ENCODE measurements at regions not wholly inside any gene's neighbourhood (a gene's known extent, or its start where the extent isn't known, plus 50 kb on each side); places are given as distances from the start of the nearest gene placed in this dataset.
A peak's percentile ranks its signal among the peaks of the same experiment; 100 is the strongest.

DNA sequence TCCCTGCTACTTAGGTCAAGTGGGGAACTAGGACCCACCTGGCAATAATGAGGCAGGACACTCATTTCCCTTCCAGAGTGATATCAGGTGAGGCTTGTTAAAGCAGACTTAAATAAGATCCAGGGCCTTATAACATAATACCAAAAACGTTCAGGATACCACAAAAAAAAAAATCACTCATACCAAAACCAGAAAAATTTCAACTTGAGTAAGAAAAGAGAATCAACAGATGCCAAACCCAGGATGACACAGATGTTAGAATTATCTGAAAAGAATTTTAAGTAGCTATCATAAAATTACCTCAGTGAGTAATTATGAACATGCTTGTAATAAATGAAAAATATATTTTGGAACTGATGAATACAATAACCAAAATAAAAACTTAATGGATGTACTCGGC lies 255.6 kb upstream of the OSR1 start:
- Histone ChIP-seq H4K20me1 (ENCODE audit: low read length) (no peaks in the 10 kb centered on the region), H3K9me3 (ENCODE audit: low read length) (peaks cover 12% of the 10 kb centered on the region; the same call in 1 of the 2 replicates), H2AFZ (ENCODE audit: low read length) (no peak overlapping the region), H3K9ac (ENCODE audit: low read length) (no peak overlapping the region), H3K4me2 (ENCODE audit: low read length) (no peak overlapping the region), H3K4me1 (ENCODE audit: insufficient read depth, low read length) (peaks cover 26% of the 10 kb centered on the region), H3K9me2 (replicated peaks; ENCODE audit: low read length) (no peaks in the 10 kb centered on the region), H3K27ac (ENCODE audit: low read length) (no peak overlapping the region), H3F3A (ENCODE audit: low read length, unreplicated experiment) (peaks cover 3% of the 10 kb centered on the region), H3K4me3 (ENCODE audit: low read length) (no peak overlapping the region), H3K36me3 (ENCODE audit: low read depth, low read length) (peaks cover 10% of the 10 kb centered on the region; the same call in 1 of the 2 replicates), H3K27me3 (ENCODE audit: low read length) (no peaks in the 10 kb centered on the region), H3K79me2 (ENCODE audit: low read length) (no peaks in the 10 kb centered on the region)
- no peak for ATAC-seq
- ChIA-PET POLR2A (ENCODE audit: unreplicated experiment) (no interaction called here), CTCF (no interaction called here)
- TF ChIP-seq EZH2 (IDR thresholded peaks at IDR 0.05; ENCODE audit: low read length, unreplicated experiment) (no peak), EZH2phosphoT487 (IDR thresholded peaks at IDR 0.05; ENCODE audit: borderline replicate concordance, low read length) (no peak)
- TF ChIP-seq, protein P1, sequence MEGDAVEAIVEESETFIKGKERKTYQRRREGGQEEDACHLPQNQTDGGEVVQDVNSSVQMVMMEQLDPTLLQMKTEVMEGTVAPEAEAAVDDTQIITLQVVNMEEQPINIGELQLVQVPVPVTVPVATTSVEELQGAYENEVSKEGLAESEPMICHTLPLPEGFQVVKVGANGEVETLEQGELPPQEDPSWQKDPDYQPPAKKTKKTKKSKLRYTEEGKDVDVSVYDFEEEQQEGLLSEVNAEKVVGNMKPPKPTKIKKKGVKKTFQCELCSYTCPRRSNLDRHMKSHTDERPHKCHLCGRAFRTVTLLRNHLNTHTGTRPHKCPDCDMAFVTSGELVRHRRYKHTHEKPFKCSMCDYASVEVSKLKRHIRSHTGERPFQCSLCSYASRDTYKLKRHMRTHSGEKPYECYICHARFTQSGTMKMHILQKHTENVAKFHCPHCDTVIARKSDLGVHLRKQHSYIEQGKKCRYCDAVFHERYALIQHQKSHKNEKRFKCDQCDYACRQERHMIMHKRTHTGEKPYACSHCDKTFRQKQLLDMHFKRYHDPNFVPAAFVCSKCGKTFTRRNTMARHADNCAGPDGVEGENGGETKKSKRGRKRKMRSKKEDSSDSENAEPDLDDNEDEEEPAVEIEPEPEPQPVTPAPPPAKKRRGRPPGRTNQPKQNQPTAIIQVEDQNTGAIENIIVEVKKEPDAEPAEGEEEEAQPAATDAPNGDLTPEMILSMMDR (conservative IDR thresholded peaks at IDR 0.05; ENCODE audit: low read depth, low read length), result no peak
- no TSS peak for BruUV-seq (replicated peaks)
- DNase-seq, result peak; percentile 16
- intact Hi-C loops (cut with micrococcal nuclease), result no loop called here

DNA sequence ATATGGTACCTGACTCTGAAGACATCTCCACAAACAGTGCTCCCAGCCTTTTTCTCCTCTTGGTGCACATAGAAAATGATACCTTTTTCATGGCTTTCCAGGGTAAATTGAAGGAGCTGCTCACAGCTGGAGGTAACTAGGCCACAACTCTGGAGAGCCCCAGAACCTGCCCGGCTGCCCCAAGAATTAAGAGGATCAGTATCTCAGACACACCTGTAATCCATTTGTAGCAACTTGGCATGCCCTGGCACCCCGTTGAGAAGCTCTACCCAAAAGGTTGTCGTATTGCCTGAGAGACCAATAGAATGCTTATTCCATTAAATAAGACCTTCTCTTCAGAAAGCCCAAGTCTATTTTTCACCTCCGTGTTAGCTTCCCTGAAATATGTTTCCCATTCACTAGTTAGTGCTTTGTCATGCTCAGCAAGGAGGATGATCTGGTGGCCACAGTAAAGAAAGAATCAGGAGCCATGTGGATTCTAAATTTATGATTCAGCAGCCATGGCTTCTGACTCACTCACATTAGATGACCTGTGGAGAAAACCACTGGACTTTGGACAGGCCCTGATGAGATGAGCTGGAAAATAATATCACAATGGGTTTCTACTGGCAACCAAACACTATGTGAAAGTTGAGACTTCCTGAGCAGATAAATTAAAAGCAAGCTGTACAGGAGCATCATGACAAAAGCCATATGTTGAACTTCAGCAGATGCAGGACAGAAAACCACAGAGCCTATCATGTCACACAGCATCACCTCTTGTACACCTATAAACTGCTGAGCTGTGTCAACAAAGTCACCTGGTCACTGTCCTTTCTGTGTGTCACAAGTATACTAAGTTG lies 253.3 kb upstream of the OSR1 start:
- Histone ChIP-seq H3K27ac (ENCODE audit: low read length) (peak overlapping the region; percentile 93), H3K9me2 (replicated peaks; ENCODE audit: low read length) (no peaks in the 10 kb centered on the region), H3K9ac (ENCODE audit: low read length) (peak overlapping the region; percentile 67), H3F3A (ENCODE audit: low read length, unreplicated experiment) (peaks cover 3% of the 10 kb centered on the region), H2AFZ (ENCODE audit: low read length) (peak overlapping the region; percentile 64), H3K4me1 (ENCODE audit: insufficient read depth, low read length) (peaks cover 32% of the 10 kb centered on the region), H3K9me3 (ENCODE audit: low read length) (peaks cover 12% of the 10 kb centered on the region; the same call in 1 of the 2 replicates), H3K4me2 (ENCODE audit: low read length) (peak overlapping the region; percentile 25), H3K36me3 (ENCODE audit: low read depth, low read length) (peaks cover 10% of the 10 kb centered on the region; the same call in 1 of the 2 replicates), H3K79me2 (ENCODE audit: low read length) (no peaks in the 10 kb centered on the region), H3K27me3 (ENCODE audit: low read length) (no peaks in the 10 kb centered on the region), H4K20me1 (ENCODE audit: low read length) (no peaks in the 10 kb centered on the region), H3K4me3 (ENCODE audit: low read length) (no peak overlapping the region)
- ChIA-PET POLR2A (ENCODE audit: unreplicated experiment) (interaction anchor here (0.5 to 0.7 kb wide), 4 partner anchors 26 to 300 kb away, joined by 3 to 26 read pairs (median 5); no protein-coding TSS in a partner anchor), CTCF (interaction anchor here (0.5 to 0.9 kb wide), 4 partner anchors 26 to 133 kb away, joined by 3 to 8 read pairs (median 3); no protein-coding TSS in a partner anchor)
- ATAC-seq, result peak; percentile 88
- no TSS peak for BruUV-seq (replicated peaks)
- DNase-seq, result peak; percentile 96
- intact Hi-C loops (cut with micrococcal nuclease), result loop anchor here (1.0 to 2.0 kb wide), 2 partner anchors 73 to 252 kb away; no protein-coding TSS in a partner anchor
- TF ChIP-seq EZH2 (IDR thresholded peaks at IDR 0.05; ENCODE audit: low read length, unreplicated experiment) (no peak), EZH2phosphoT487 (IDR thresholded peaks at IDR 0.05; ENCODE audit: borderline replicate concordance, low read length) (no peak)
- TF ChIP-seq, protein P1 (conservative IDR thresholded peaks at IDR 0.05; ENCODE audit: low read depth, low read length), result no peak

DNA sequence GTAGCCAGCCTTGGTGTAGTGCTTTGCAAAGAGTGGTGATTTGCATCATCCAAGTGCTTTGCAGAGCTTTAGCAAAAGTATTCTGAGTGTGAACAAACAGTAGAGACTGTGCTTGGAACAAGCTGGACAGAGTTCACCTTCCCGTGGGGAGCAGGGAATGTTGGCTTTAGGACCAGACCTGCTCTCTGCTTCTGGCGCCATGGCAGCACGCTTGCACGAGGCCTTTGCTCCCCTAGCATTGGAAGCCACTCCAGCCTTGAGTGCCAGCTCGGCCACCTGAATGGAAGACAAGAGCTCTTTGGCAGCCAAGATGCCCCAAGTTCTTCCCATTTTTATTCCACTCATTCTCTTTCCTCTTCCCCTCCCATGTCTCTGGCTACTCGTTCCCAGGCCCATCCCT lies 250.8 kb upstream of the OSR1 start:
- intact Hi-C loops (cut with micrococcal nuclease), result no loop called here
- Histone ChIP-seq H3K79me2 (ENCODE audit: low read length) (no peaks in the 10 kb centered on the region), H3K9me2 (replicated peaks; ENCODE audit: low read length) (no peaks in the 10 kb centered on the region), H3K4me2 (ENCODE audit: low read length) (no peak overlapping the region), H3K9ac (ENCODE audit: low read length) (no peak overlapping the region), H3K27ac (ENCODE audit: low read length) (no peak overlapping the region), H3F3A (ENCODE audit: low read length, unreplicated experiment) (peaks cover 3% of the 10 kb centered on the region), H3K4me3 (ENCODE audit: low read length) (no peak overlapping the region), H3K9me3 (ENCODE audit: low read length) (peaks cover 2% of the 10 kb centered on the region; the same call in 1 of the 2 replicates), H3K4me1 (ENCODE audit: insufficient read depth, low read length) (peaks cover 32% of the 10 kb centered on the region), H4K20me1 (ENCODE audit: low read length) (no peaks in the 10 kb centered on the region), H3K27me3 (ENCODE audit: low read length) (no peaks in the 10 kb centered on the region), H2AFZ (ENCODE audit: low read length) (no peak overlapping the region), H3K36me3 (ENCODE audit: low read depth, low read length) (peaks cover 3% of the 10 kb centered on the region; the same call in 1 of the 2 replicates)
- no peak for DNase-seq
- POLR2A ChIA-PET (ENCODE audit: unreplicated experiment), result no interaction called here
- ATAC-seq, result no peak
- CTCF ChIA-PET, result no interaction called here
- no peak for TF ChIP-seq EZH2 (IDR thresholded peaks at IDR 0.05; ENCODE audit: low read length, unreplicated experiment)
- TF ChIP-seq, protein P1 (conservative IDR thresholded peaks at IDR 0.05; ENCODE audit: low read depth, low read length), result no peak
- TF ChIP-seq EZH2phosphoT487 (IDR thresholded peaks at IDR 0.05; ENCODE audit: borderline replicate concordance, low read length), result no peak
- no TSS peak for BruUV-seq (replicated peaks)

All from PC-3 (cell line).